Stomach (tissue), 8 donors: ENCODE measurements at regions not wholly inside any gene's neighbourhood (a gene's known extent, or its start where the extent isn't known, plus 50 kb on each side); places are given as distances from the start of the nearest gene placed in this dataset.

Source experiments
- DNase-seq, 2 donors: peaks; one replicate each; pipeline versions ENCODE4 v3.0.0 to v3.0.0-alpha.2; 2013 to 2019
- H3K27ac ChIP-seq, 5 donors: fragments of 200-600 bp in 4 of 5; sonication (generic) in 4 of 5; one replicate each; pipeline ENCODE4 v1.5.1; 2013 to 2019; ENCODE audit warnings: mild to moderate bottlenecking in 1 of 5, moderate library complexity in 1 of 5
- H3K27me3 ChIP-seq, 3 donors: fragments of 200-600 bp; sonication (generic); one replicate each; pipeline ENCODE4 v1.5.1; 2017 to 2019; ENCODE audit warnings: mixed run types in 1 of 3
- H3K36me3 ChIP-seq, 4 donors: fragments of 200-600 bp; sonication (generic); 1 replicate in 3 of 4; 2 replicates in 1 of 4; pipeline ENCODE4 v1.5.1; 2016 to 2019
- H3K4me1 ChIP-seq, 4 donors: fragments of 200-600 bp; sonication (generic); one replicate each; pipeline ENCODE4 v1.5.1; 2016 to 2019
- H3K4me3 ChIP-seq, 4 donors: fragments of 200-600 bp; sonication (generic) in 3 of 4; one replicate each; pipeline ENCODE4 v1.5.1; 2016 to 2019; ENCODE audit warnings: mild to moderate bottlenecking in 1 of 4
- H3K9me3 ChIP-seq, 4 donors: fragments of 200-600 bp; sonication (generic); one replicate each; pipeline ENCODE4 v1.5.1; 2016 to 2019
- CTCF ChIP-seq, 7 experiments: fragments of 450-650 bp in 4 of 7; fragments of 200-600 bp in 3 of 7; sonication (generic) in 3 of 7; IDR thresholded peaks; one replicate each; pipeline ENCODE4 v1.5.1; 2016 to 2019; ENCODE audit warnings: antibody characterized with exemption in 7 of 7, control low read depth in 2 of 7, mild to moderate bottlenecking in 1 of 7
- EP300 ChIP-seq: sonication (generic); formaldehyde crosslinking; IDR thresholded peaks from one replicate; pipeline ENCODE4 v1.6.1; 2017; ENCODE audit warnings: antibody characterized with exemption
- POLR2A ChIP-seq, 4 donors: fragments of 450-650 bp; IDR thresholded peaks; one replicate each; pipeline ENCODE4 v1.6.1; 2016; ENCODE audit warnings: antibody characterized with exemption in 4 of 4, control low read depth in 2 of 4, mild to moderate bottlenecking in 1 of 4, moderate library complexity in 1 of 4
- POLR2AphosphoS5 ChIP-seq, 3 donors: sonication (generic); formaldehyde crosslinking; IDR thresholded peaks; one replicate each; pipeline ENCODE4 v1.6.1; 2016; ENCODE audit warnings: antibody characterized with exemption in 3 of 3
- WGBS, 5 donors: extraction: QIAGEN DNeasy Blood & Tissue Kit in 3 of 5; methylation state at CpG; one replicate each; pipeline versions ENCODE4 v1.1.5 to v1.1.7; 2013 to 2018; 5-methylcytosine and 5-hydroxymethylcytosine counted together
- intact Hi-C: fragments of 100-400 bp; cut with DNase I; formaldehyde crosslinking; loops from one replicate; pipeline ENCODE4 v1.15.1; 2023; ENCODE audit warnings: low total_unique reads
- donor health status: healthy with polysubstance abuse.
- donor health status: Bipolar disorder and iron deficiency.
- donor health status: healthy.

- DNase-seq: no peak
- 17 to 49% (median 45%) methylated on average over 3 of the region's 3 CpGs for WGBS, 5 donors
- Histone ChIP-seq H3K27ac (no peak overlapping the region), H3K36me3 (no peaks in the 10 kb centered on the region), H3K9me3 (no peaks in the 10 kb centered on the region), H3K27me3 (no peaks in the 10 kb centered on the region), H3K4me1 (no peaks in the 10 kb centered on the region), H3K4me3 (no peak overlapping the region)
- intact Hi-C loops: no loop called here
- TF ChIP-seq EP300 (no peak), POLR2AphosphoS5 (IDR thresholded peaks at IDR 0.05) (no peak), CTCF (IDR thresholded peaks at IDR 0.05) (no peak), POLR2A (IDR thresholded peaks at IDR 0.05) (no peak)
Measured at GRCh38 chr5:82664732-82665131, 386.6 kb upstream of the RPS23 start.

- no peak overlapping the region for H3K4me3 ChIP-seq
- no peak for DNase-seq
- TF ChIP-seq CTCF (IDR thresholded peaks at IDR 0.05): no peak
- no peak for TF ChIP-seq POLR2AphosphoS5 (IDR thresholded peaks at IDR 0.05)
- no peak for TF ChIP-seq EP300
- TF ChIP-seq POLR2A (IDR thresholded peaks at IDR 0.05): no peak
- WGBS, 5 donors: 61 to 88% (median 77%) methylated on average over 4 of the region's 4 CpGs
- no peaks in the 10 kb centered on the region for H3K36me3 ChIP-seq
- H3K9me3 ChIP-seq: no peaks in the 10 kb centered on the region
- H3K27ac ChIP-seq: no peak overlapping the region
- no peaks in the 10 kb centered on the region for H3K27me3 ChIP-seq
- H3K4me1 ChIP-seq: no peaks in the 10 kb centered on the region
- intact Hi-C loops: no loop called here
Measured at GRCh38 chr5:82663225-82663624, 385.1 kb upstream of the RPS23 start.

- Histone ChIP-seq H3K36me3 (no peaks in the 10 kb centered on the region), H3K27ac (no peak overlapping the region), H3K9me3 (no peaks in the 10 kb centered on the region), H3K27me3 (no peaks in the 10 kb centered on the region), H3K4me1 (no peaks in the 10 kb centered on the region), H3K4me3 (no peak overlapping the region)
- no peak for DNase-seq
- WGBS, 5 donors: 38 to 63% (median 51%) methylated on average over 1 of the region's 1 CpG
- no peak for TF ChIP-seq POLR2A (IDR thresholded peaks at IDR 0.05)
- no peak for TF ChIP-seq CTCF (IDR thresholded peaks at IDR 0.05)
- no peak for TF ChIP-seq EP300
- intact Hi-C loops: no loop called here
Measured at GRCh38 chr5:82662340-82662739, 384.2 kb upstream of the RPS23 start.

- H3K27ac ChIP-seq: no peak overlapping the region
- intact Hi-C loops: no loop called here
- TF ChIP-seq POLR2AphosphoS5 (IDR thresholded peaks at IDR 0.05) (no peak), CTCF (IDR thresholded peaks at IDR 0.05) (no peak), POLR2A (IDR thresholded peaks at IDR 0.05) (no peak), EP300 (no peak)
- no peaks in the 10 kb centered on the region for H3K36me3 ChIP-seq
- H3K4me3 ChIP-seq: no peak overlapping the region
- no peaks in the 10 kb centered on the region for H3K9me3 ChIP-seq
- 55 to 78% (median 71%) methylated on average over 1 of the region's 1 CpG for WGBS, 5 donors
- H3K27me3 ChIP-seq: no peaks in the 10 kb centered on the region
- DNase-seq: no peak
- H3K4me1 ChIP-seq: no peaks in the 10 kb centered on the region
Measured at GRCh38 chr5:82661933-82662332, 383.8 kb upstream of the RPS23 start.
